ENCODE measurements at regions not wholly inside any gene's neighbourhood (a gene's known extent, or its start where the extent isn't known, plus 50 kb on each side); places are given as distances from the start of the nearest gene placed in this dataset.

- Histone ChIP-seq H3K27me3 (no peaks in the 10 kb centered on the region), H3K27ac (no peak overlapping the region), H3K9me3 (no peaks in the 10 kb centered on the region), H3K36me3 (no peaks in the 10 kb centered on the region), H3K4me3 (no peak overlapping the region), H3K4me1 (no peaks in the 10 kb centered on the region)
- DNase-seq (ENCODE audit: low spot score) = no peak
- TF ChIP-seq CTCF (IDR thresholded peaks at IDR 0.05) = no peak
Measured at GRCh38 chr4:120399826-120400225, 333.2 kb upstream of the MAD2L1 start.

DNA sequence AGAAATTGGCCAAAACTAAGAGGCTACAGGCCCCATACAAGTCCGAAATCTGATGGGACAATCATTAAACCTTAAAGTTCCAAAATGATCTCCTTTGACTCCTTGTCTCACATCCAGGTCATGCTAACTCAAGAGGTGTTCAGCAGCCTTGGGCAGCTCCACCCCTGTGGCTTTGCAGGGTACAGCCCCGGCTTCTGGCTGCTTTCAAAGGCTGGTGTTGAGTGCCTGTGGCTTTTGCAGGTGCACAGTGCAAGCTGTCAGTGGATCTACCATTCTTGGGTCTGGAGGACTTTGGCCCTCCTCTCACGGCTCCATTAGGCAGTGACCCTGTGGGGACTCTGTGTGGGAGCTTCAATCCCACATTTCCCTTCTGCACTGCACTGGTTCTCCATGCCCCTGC is 329.1 kb upstream of the MAD2L1 start:
- H3K27ac ChIP-seq = no peak overlapping the region
- H3K4me1 ChIP-seq = no peaks in the 10 kb centered on the region
- H3K9me3 ChIP-seq = no peaks in the 10 kb centered on the region
- TF ChIP-seq CTCF (IDR thresholded peaks at IDR 0.05) = no peak
- no peak for DNase-seq (ENCODE audit: low spot score)
- H3K27me3 ChIP-seq = no peaks in the 10 kb centered on the region
- no peaks in the 10 kb centered on the region for H3K36me3 ChIP-seq
- H3K4me3 ChIP-seq = no peak overlapping the region

DNA sequence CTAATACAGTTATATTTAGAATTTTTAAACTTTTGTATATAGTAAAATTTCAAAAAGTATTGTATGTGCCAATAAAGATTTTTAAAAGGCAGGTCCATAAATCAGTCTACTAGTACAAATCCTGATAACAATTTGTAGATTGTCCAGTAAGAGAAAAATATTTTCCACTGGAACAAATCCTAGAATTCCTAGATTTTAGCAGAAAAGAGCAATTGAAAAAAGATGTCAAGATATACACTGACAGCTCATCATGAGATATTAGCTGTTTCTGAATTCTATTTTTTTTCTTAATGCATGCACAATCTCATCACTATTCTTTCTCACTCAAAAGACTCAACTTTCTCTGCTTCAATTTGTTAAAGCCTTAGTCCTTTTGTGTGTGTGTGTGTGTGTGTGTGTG is 289.2 kb upstream of the MAD2L1 start:
- no peak for TF ChIP-seq CTCF (IDR thresholded peaks at IDR 0.05)

DNA sequence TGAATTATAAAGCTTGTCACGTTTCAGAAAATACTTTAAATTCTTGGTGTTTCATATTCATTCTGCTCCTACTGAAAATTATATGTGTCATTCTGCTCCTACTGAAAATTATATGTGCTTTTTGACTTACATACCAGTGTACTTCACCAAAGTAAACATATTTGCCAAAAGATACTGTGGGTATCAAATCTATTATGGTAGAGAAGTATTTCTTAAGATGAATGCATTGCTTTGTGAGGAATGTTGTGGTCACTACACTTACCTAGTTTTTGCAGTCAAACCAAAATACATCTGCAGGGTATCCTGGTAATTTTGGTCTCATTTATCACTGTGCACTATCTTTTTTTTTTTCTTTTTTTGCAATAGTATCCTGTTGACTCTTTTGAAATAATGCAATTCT is 287.7 kb upstream of the MAD2L1 start:
- DNase-seq (ENCODE audit: low spot score) = no peak
- Histone ChIP-seq H3K36me3 (no peaks in the 10 kb centered on the region), H3K27ac (no peak overlapping the region), H3K9me3 (peaks cover 0 to 3% of the 10 kb centered on the region in 2 donors), H3K27me3 (no peaks in the 10 kb centered on the region), H3K4me1 (no peaks in the 10 kb centered on the region), H3K4me3 (no peak overlapping the region)
- no peak for TF ChIP-seq CTCF (IDR thresholded peaks at IDR 0.05)

More for the DNA sequence above, 289.2 kb upstream of the MAD2L1 start:
- Histone ChIP-seq H3K27me3 (no peaks in the 10 kb centered on the region), H3K4me1 (no peaks in the 10 kb centered on the region), H3K27ac (no peak overlapping the region), H3K36me3 (no peaks in the 10 kb centered on the region), H3K4me3 (no peak overlapping the region), H3K9me3 (peaks cover 0 to 3% of the 10 kb centered on the region in 2 donors)
- no peak for DNase-seq (ENCODE audit: low spot score)

DNA sequence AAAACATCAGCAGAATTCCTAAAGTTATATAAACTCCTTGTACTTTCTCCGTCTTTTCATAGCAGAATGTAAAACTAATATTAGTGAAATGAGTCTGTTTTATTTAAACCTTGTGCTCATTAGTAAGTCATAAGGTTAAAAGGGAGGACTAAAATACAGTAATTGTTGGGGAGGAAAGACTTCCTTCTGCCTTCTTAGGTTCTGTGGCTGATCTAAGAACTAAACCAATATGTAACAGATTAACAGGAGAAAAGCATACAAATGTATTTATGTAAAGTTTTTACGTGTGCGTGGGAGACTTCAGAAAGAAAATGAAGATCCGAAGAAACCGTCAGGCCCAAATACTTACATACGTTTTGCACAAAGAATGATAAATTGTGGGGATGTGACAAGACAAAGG is 286.6 kb upstream of the MAD2L1 start:
- H3K27ac ChIP-seq = no peak overlapping the region
- TF ChIP-seq CTCF (IDR thresholded peaks at IDR 0.05) = no peak
- peaks cover 0 to 3% of the 10 kb centered on the region in 2 donors for H3K9me3 ChIP-seq
- H3K4me3 ChIP-seq = no peak overlapping the region
- no peaks in the 10 kb centered on the region for H3K27me3 ChIP-seq
- H3K36me3 ChIP-seq = no peaks in the 10 kb centered on the region
- no peaks in the 10 kb centered on the region for H3K4me1 ChIP-seq
- DNase-seq (ENCODE audit: low spot score) = no peak

- peaks cover 0 to 3% of the 10 kb centered on the region in 2 donors for H3K9me3 ChIP-seq
- H3K36me3 ChIP-seq = no peaks in the 10 kb centered on the region
- DNase-seq (ENCODE audit: low spot score) = no peak
- no peaks in the 10 kb centered on the region for H3K27me3 ChIP-seq
- no peak overlapping the region for H3K27ac ChIP-seq
- H3K4me3 ChIP-seq = no peak overlapping the region
- no peaks in the 10 kb centered on the region for H3K4me1 ChIP-seq
- no peak for TF ChIP-seq CTCF (IDR thresholded peaks at IDR 0.05)
Measured at GRCh38 chr4:120352739-120353138, 286.1 kb upstream of the MAD2L1 start.

All from right atrium auricular region (tissue), 2 donors.